Neutrophil (primary cell): ENCODE measurements at regions not wholly inside any gene's neighbourhood (a gene's known extent, or its start where the extent isn't known, plus 50 kb on each side); places are given as distances from the start of the nearest gene placed in this dataset.

ENCODE experiments used
- H3K27ac ChIP-seq: fragments of 200-600 bp; sonication (generic); 2 replicates; pipeline ENCODE4 v1.5.1; 2016; ENCODE audit warnings: mild to moderate bottlenecking, moderate library complexity
- H3K27me3 ChIP-seq: fragments of 200-600 bp; sonication (generic); 2 replicates; pipeline ENCODE4 v1.6.0; 2016; ENCODE audit warnings: mild to moderate bottlenecking
- H3K36me3 ChIP-seq: fragments of 200-600 bp; sonication (generic); 2 replicates; pipeline ENCODE4 v1.5.1; 2017
- H3K4me1 ChIP-seq, 2 experiments: fragments of 200-600 bp in 1 of 2; sonication (generic) in 1 of 2; 1 replicate in 1 of 2; 2 replicates in 1 of 2; pipeline versions ENCODE4 v1.5.1 to v1.6.1; 2013 to 2016; ENCODE audit warnings: low read depth in 1 of 2, low read length in 1 of 2, mild to moderate bottlenecking in 1 of 2, moderate library complexity in 1 of 2; ENCODE audit not compliant: control insufficient read depth in 1 of 2, insufficient read depth in 1 of 2
- H3K4me3 ChIP-seq, 2 experiments: fragments of 200-600 bp in 1 of 2; sonication (generic) in 1 of 2; 1 replicate in 1 of 2; 2 replicates in 1 of 2; pipeline ENCODE4 v1.5.1; 2013 to 2016; ENCODE audit warnings: low read depth in 1 of 2, low read length in 1 of 2, mild to moderate bottlenecking in 1 of 2, moderate library complexity in 1 of 2
- H3K9me3 ChIP-seq: fragments of 200-600 bp; sonication (generic); 2 replicates; pipeline ENCODE4 v1.5.1; 2016
- TF ChIP-seq, protein P1 (sequence below): fragments of 200-600 bp; sonication (generic); IDR thresholded peaks from 2 replicates; pipeline ENCODE4 v1.5.1; 2016; ENCODE audit warnings: antibody characterized with exemption

GRCh38 chr12:123066384-123066710, 84.5 kb downstream of the PITPNM2 start:
- H3K4me1 ChIP-seq: peaks cover 24 to 50% of the 10 kb centered on the region in 2 experiments
- TF ChIP-seq, protein P1, sequence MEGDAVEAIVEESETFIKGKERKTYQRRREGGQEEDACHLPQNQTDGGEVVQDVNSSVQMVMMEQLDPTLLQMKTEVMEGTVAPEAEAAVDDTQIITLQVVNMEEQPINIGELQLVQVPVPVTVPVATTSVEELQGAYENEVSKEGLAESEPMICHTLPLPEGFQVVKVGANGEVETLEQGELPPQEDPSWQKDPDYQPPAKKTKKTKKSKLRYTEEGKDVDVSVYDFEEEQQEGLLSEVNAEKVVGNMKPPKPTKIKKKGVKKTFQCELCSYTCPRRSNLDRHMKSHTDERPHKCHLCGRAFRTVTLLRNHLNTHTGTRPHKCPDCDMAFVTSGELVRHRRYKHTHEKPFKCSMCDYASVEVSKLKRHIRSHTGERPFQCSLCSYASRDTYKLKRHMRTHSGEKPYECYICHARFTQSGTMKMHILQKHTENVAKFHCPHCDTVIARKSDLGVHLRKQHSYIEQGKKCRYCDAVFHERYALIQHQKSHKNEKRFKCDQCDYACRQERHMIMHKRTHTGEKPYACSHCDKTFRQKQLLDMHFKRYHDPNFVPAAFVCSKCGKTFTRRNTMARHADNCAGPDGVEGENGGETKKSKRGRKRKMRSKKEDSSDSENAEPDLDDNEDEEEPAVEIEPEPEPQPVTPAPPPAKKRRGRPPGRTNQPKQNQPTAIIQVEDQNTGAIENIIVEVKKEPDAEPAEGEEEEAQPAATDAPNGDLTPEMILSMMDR: no peak
- no peaks in the 10 kb centered on the region for H3K36me3 ChIP-seq

DNA sequence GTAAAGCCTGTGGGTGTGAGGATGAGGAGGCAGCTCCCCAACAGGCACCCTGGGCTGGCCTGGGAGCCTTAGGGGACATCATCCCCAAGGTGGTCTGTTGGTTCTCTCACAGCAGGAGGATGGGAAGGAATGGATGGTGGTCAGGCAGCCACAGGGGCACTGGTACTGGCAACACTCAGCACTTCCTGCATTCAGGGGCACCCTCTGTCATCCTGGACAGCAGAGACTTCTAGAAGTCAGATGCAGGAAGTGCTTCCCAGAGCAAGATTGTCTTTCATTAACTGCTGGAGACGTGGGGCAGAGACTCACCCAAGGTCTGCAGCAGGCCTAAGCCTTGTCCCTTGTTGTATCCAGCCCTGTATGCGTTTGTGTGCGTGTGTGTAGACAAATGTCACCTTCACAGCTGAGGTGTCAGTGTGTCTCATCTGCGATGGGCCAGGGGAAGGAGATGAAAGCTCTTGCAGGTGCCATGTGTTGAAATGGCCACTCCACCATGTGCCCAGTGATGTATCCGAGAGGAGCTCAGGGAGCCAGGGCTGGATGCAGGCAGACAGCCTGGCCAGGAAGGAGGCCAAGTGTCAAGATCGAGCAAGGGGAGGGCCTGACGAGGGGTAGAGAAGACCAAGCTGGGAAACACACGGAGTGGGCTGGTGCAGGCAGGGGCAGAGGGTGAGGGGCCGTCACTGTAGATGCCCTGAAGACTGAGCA, 85.1 kb downstream of the PITPNM2 start:
- H3K4me1 ChIP-seq: peaks cover 24 to 50% of the 10 kb centered on the region in 2 experiments
- H3K4me3 ChIP-seq: no peak overlapping the region
- H3K36me3 ChIP-seq: no peaks in the 10 kb centered on the region
- TF ChIP-seq, protein P1: no peak
- H3K9me3 ChIP-seq: no peaks in the 10 kb centered on the region
- H3K27ac ChIP-seq: no peak overlapping the region
- no peaks in the 10 kb centered on the region for H3K27me3 ChIP-seq

More at GRCh38 chr12:123066384-123066710, 84.5 kb downstream of the PITPNM2 start:
- H3K9me3 ChIP-seq: no peaks in the 10 kb centered on the region
- no peaks in the 10 kb centered on the region for H3K27me3 ChIP-seq
- no peak overlapping the region for H3K27ac ChIP-seq
- H3K4me3 ChIP-seq: no peak overlapping the region

DNA sequence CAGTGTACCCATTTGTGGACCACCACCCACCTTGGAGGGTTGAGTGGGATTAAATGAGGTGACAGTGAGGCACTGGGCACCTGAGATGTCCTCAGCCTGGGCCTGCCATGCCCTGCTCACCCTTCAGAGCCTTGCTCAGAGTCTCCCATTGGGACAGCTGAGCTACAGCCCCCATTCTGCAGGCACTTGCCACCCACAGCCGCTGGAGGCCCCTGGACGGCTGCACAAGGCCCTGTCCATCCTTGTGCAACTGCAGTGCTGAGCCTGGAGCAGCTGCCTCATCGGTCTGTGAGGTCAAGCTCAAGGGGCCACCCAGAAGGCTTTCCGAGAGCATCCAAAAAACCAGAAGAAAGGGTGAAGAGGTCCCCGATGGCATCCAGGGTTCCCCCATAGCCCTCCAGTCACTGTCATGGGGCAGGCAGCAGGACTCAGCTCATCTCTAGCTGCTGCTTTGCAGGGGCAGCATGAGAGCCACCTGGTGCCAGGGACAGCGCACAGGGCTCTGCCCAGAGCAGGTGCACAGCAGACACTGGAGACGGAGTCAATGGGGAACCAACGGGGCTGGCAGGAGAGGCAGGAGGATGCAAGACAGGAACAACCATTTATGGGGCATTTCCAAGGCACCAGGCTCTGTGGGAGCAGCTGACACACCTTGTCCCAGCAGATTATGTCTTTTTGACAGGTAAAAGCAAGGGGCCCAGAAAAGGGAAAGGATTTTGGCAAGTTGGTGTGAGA, 84.6 kb downstream of the ARL6IP4 start:
- H3K4me3 ChIP-seq: no peak overlapping the region

GRCh38 chr12:123064366-123064765, 83.9 kb downstream of the ARL6IP4 start:
- Histone ChIP-seq H3K36me3 (no peaks in the 10 kb centered on the region), H3K4me1 (peaks cover 24 to 50% of the 10 kb centered on the region in 2 experiments), H3K9me3 (no peaks in the 10 kb centered on the region), H3K27ac (no peak overlapping the region), H3K27me3 (no peaks in the 10 kb centered on the region), H3K4me3 (no peak overlapping the region)
- TF ChIP-seq, protein P1: no peak

More for the DNA sequence above, 84.6 kb downstream of the ARL6IP4 start:
- peaks cover 24 to 50% of the 10 kb centered on the region in 2 experiments for H3K4me1 ChIP-seq
- no peaks in the 10 kb centered on the region for H3K36me3 ChIP-seq
- no peaks in the 10 kb centered on the region for H3K27me3 ChIP-seq
- no peak overlapping the region for H3K27ac ChIP-seq
- TF ChIP-seq, protein P1: no peak
- no peaks in the 10 kb centered on the region for H3K9me3 ChIP-seq

- Histone ChIP-seq H3K4me3 (no peak overlapping the region), H3K27me3 (no peaks in the 10 kb centered on the region), H3K27ac (peak overlapping the region; percentile 62), H3K36me3 (no peaks in the 10 kb centered on the region), H3K4me1 (peaks cover 24 to 50% of the 10 kb centered on the region in 2 experiments), H3K9me3 (no peaks in the 10 kb centered on the region)
- TF ChIP-seq, protein P1: no peak
Observed at GRCh38 chr12:123063535-123063934, 83.1 kb downstream of the ARL6IP4 start.
